Sigmoid colon (tissue), 6 donors: ENCODE measurements at regions not wholly inside any gene's neighbourhood (a gene's known extent, or its start where the extent isn't known, plus 50 kb on each side); places are given as distances from the start of the nearest gene placed in this dataset.

Experiments used
- DNase-seq: peaks from one replicate; pipeline ENCODE4 v3.0.0-alpha.2; 2019
- H3K27ac ChIP-seq, 4 donors: fragments of 200-600 bp; sonication (generic); one replicate each; pipeline ENCODE4 v1.5.1; 2016 to 2019; ENCODE audit warnings: mild to moderate bottlenecking in 1 of 4
- H3K27me3 ChIP-seq, 3 donors: fragments of 200-600 bp; sonication (generic); one replicate each; pipeline ENCODE4 v1.5.1; 2019; ENCODE audit warnings: mild to moderate bottlenecking in 1 of 3
- H3K36me3 ChIP-seq, 4 donors: fragments of 200-600 bp; sonication (generic); one replicate each; pipeline ENCODE4 v1.5.1; 2016 to 2019
- H3K4me1 ChIP-seq, 4 donors: fragments of 200-600 bp; sonication (generic); one replicate each; pipeline ENCODE4 v1.5.1; 2017 to 2019
- H3K4me3 ChIP-seq, 4 donors: fragments of 200-600 bp; sonication (generic); one replicate each; pipeline ENCODE4 v1.5.1; 2017 to 2019; ENCODE audit warnings: mild to moderate bottlenecking in 2 of 4, moderate library complexity in 1 of 4
- H3K9me3 ChIP-seq, 4 donors: fragments of 200-600 bp in 3 of 4; sonication (generic) in 3 of 4; one replicate each; pipeline versions ENCODE4 v1.5.1 to v1.6.1; 2013 to 2019
- CTCF ChIP-seq, 4 experiments: fragments of 450-650 bp in 3 of 4; fragments of 200-600 bp in 1 of 4; IDR thresholded peaks; one replicate each; pipeline ENCODE4 v1.5.1; 2016 to 2019; ENCODE audit warnings: antibody characterized with exemption in 4 of 4, mild to moderate bottlenecking in 3 of 4, moderate library complexity in 2 of 4
- EP300 ChIP-seq, 4 donors: sonication (generic); formaldehyde crosslinking; IDR thresholded peaks; one replicate each; pipeline ENCODE4 v1.6.1; 2017; ENCODE audit warnings: antibody characterized with exemption in 4 of 4
- POLR2A ChIP-seq, 2 donors: fragments of 450-650 bp; IDR thresholded peaks; one replicate each; pipeline ENCODE4 v1.6.1; 2016; ENCODE audit warnings: antibody characterized with exemption in 2 of 2, mild to moderate bottlenecking in 2 of 2, moderate library complexity in 2 of 2
- POLR2AphosphoS5 ChIP-seq, 4 donors: sonication (generic); formaldehyde crosslinking; IDR thresholded peaks; one replicate each; pipeline ENCODE4 v1.6.1; 2017; ENCODE audit warnings: antibody characterized with exemption in 4 of 4
- WGBS, 2 donors: extraction: QIAGEN DNeasy Blood & Tissue Kit; methylation state at CpG; one replicate each; pipeline ENCODE4 v1.1.7; 2013; 5-methylcytosine and 5-hydroxymethylcytosine counted together
- intact Hi-C: fragments of 100-400 bp; cut with DNase I; formaldehyde crosslinking; loops from one replicate; pipeline ENCODE4 v1.15.1; 2023
- donor health status: healthy with polysubstance abuse.
- donor health status: healthy.

GRCh38 chr14:42130815-42131214 is 524.1 kb downstream of the LRFN5 start:
- Histone ChIP-seq H3K9me3 (no peaks in the 10 kb centered on the region), H3K4me1 (peaks cover 0 to 4% (median 2%) of the 10 kb centered on the region in 4 donors), H3K36me3 (no peaks in the 10 kb centered on the region), H3K4me3 (no peak overlapping the region), H3K27ac (no peak overlapping the region), H3K27me3 (no peaks in the 10 kb centered on the region)
- TF ChIP-seq CTCF (IDR thresholded peaks at IDR 0.05) (no peak), POLR2A (IDR thresholded peaks at IDR 0.05) (no peak), POLR2AphosphoS5 (IDR thresholded peaks at IDR 0.05) (no peak), EP300 (IDR thresholded peaks at IDR 0.05) (no peak)
- intact Hi-C loops = no loop called here
- no peak for DNase-seq

GRCh38 chr14:42123526-42123925 is 516.9 kb downstream of the LRFN5 start:
- intact Hi-C loops = no loop called here
- 84 to 92% methylated on average over 1 of the region's 1 CpG for WGBS, 2 donors
- no peaks in the 10 kb centered on the region for H3K4me1 ChIP-seq

GRCh38 chr14:42113358-42114069 is 506.8 kb downstream of the LRFN5 start:
- Histone ChIP-seq H3K4me1 (no peaks in the 10 kb centered on the region), H3K27me3 (no peaks in the 10 kb centered on the region), H3K36me3 (no peaks in the 10 kb centered on the region), H3K9me3 (no peaks in the 10 kb centered on the region), H3K27ac (no peak overlapping the region), H3K4me3 (no peak overlapping the region)
- DNase-seq = no peak
- 91% methylated on average over 60 of the region's 60 CpGs for WGBS, 2 donors
- no peak for TF ChIP-seq POLR2AphosphoS5 (IDR thresholded peaks at IDR 0.05)
- TF ChIP-seq CTCF (IDR thresholded peaks at IDR 0.05) = no peak
- no peak for TF ChIP-seq EP300 (IDR thresholded peaks at IDR 0.05)
- no peak for TF ChIP-seq POLR2A (IDR thresholded peaks at IDR 0.05)
- intact Hi-C loops = no loop called here

More at GRCh38 chr14:42123526-42123925, 516.9 kb downstream of the LRFN5 start:
- no peaks in the 10 kb centered on the region for H3K27me3 ChIP-seq
- H3K9me3 ChIP-seq = no peaks in the 10 kb centered on the region
- no peak for DNase-seq
- no peak overlapping the region for H3K4me3 ChIP-seq
- no peaks in the 10 kb centered on the region for H3K36me3 ChIP-seq
- TF ChIP-seq EP300 (IDR thresholded peaks at IDR 0.05) (no peak), CTCF (IDR thresholded peaks at IDR 0.05) (no peak), POLR2A (IDR thresholded peaks at IDR 0.05) (no peak), POLR2AphosphoS5 (IDR thresholded peaks at IDR 0.05) (no peak)
- H3K27ac ChIP-seq = no peak overlapping the region

GRCh38 chr14:42112108-42112507 is 505.4 kb downstream of the LRFN5 start:
- intact Hi-C loops = no loop called here

More at GRCh38 chr14:42112108-42112507, 505.4 kb downstream of the LRFN5 start:
- Histone ChIP-seq H3K27ac (no peak overlapping the region), H3K9me3 (no peaks in the 10 kb centered on the region), H3K36me3 (no peaks in the 10 kb centered on the region), H3K4me3 (no peak overlapping the region), H3K4me1 (no peaks in the 10 kb centered on the region), H3K27me3 (no peaks in the 10 kb centered on the region)
- no peak for DNase-seq
- no peak for TF ChIP-seq EP300 (IDR thresholded peaks at IDR 0.05)
- TF ChIP-seq CTCF (IDR thresholded peaks at IDR 0.05) = no peak
- TF ChIP-seq POLR2AphosphoS5 (IDR thresholded peaks at IDR 0.05) = no peak
- TF ChIP-seq POLR2A (IDR thresholded peaks at IDR 0.05) = no peak
- WGBS, 2 donors = 88 to 94% methylated on average over 7 of the region's 7 CpGs
